GM18511 (cell line): ENCODE measurements at regions not wholly inside any gene's neighbourhood (a gene's known extent, or its start where the extent isn't known, plus 50 kb on each side); places are given as distances from the start of the nearest gene placed in this dataset.
A peak's percentile ranks its signal among the peaks of the same experiment; 100 is the strongest.
"Not testable (repeated sequence)": the region's sequence is repeated elsewhere in the genome, so short reads cannot be mapped to it uniquely, and the experiment has no call there.

Experiments
- ATAC-seq: cut with Tn5 transposase; IDR thresholded peaks from one replicate; pipeline ENCODE4 v1.9.1; 2021; ENCODE audit warnings: mild to moderate bottlenecking, moderate library complexity; ENCODE audit not compliant: unreplicated experiment

- ATAC-seq, result no peak
Observed at GRCh38 chr12:59158066-59158465, 237.8 kb upstream of the LRIG3 start.

GRCh38 chr12:59155448-59155847 is 235.1 kb upstream of the LRIG3 start:
- no peak for ATAC-seq

GRCh38 chr12:59151243-59151642 is 230.9 kb upstream of the LRIG3 start:
- ATAC-seq, result no peak

GRCh38 chr12:59149995-59150642 is 229.8 kb upstream of the LRIG3 start:
- peak; percentile 100 for ATAC-seq

GRCh38 chr12:59147791-59148190 is 227.5 kb upstream of the LRIG3 start:
- no peak for ATAC-seq

- no peak for ATAC-seq
Observed at GRCh38 chr12:59142183-59142790, 222.0 kb upstream of the LRIG3 start.

- ATAC-seq, result no peak
Observed at GRCh38 chr12:59134750-59135149, 214.4 kb upstream of the LRIG3 start.

- no peak for ATAC-seq
Observed at GRCh38 chr12:59131462-59131861, 211.2 kb upstream of the LRIG3 start.

- ATAC-seq, result no peak
Observed at GRCh38 chr12:59122784-59123183, 202.5 kb upstream of the LRIG3 start.

- no peak for ATAC-seq
Observed at GRCh38 chr12:59121451-59121850, 201.1 kb upstream of the LRIG3 start.

GRCh38 chr12:59119676-59120075 is 199.4 kb upstream of the LRIG3 start:
- no peak for ATAC-seq

GRCh38 chr12:59118356-59118755 is 198.1 kb upstream of the LRIG3 start:
- no peak for ATAC-seq

GRCh38 chr12:59115995-59116394 is 195.7 kb upstream of the LRIG3 start:
- ATAC-seq, result no peak

GRCh38 chr12:59115526-59115925 is 195.2 kb upstream of the LRIG3 start:
- no peak for ATAC-seq

GRCh38 chr12:59113831-59114615 is 193.7 kb upstream of the LRIG3 start:
- ATAC-seq, result peak; percentile 93

GRCh38 chr12:59111851-59112250 is 191.5 kb upstream of the LRIG3 start:
- no peak for ATAC-seq

GRCh38 chr12:59108516-59108915 is 188.2 kb upstream of the LRIG3 start:
- ATAC-seq, result not testable (repeated sequence)

- no peak for ATAC-seq
Observed at GRCh38 chr12:59100585-59100984, 180.3 kb upstream of the LRIG3 start.

- ATAC-seq, result no peak
Observed at GRCh38 chr12:59097876-59098275, 177.6 kb upstream of the LRIG3 start.

GRCh38 chr12:59096246-59096645 is 175.9 kb upstream of the LRIG3 start:
- ATAC-seq, result no peak

GRCh38 chr12:59093073-59093772 is 172.9 kb upstream of the LRIG3 start:
- ATAC-seq, result no peak
